Ureter (tissue), 1 donor: ENCODE measurements at regions not wholly inside any gene's neighbourhood (a gene's known extent, or its start where the extent isn't known, plus 50 kb on each side); places are given as distances from the start of the nearest gene placed in this dataset.
"Not testable (repeated sequence)": the region's sequence is repeated elsewhere in the genome, so short reads cannot be mapped to it uniquely, and the experiment has no call there.

ENCODE experiments used
- DNase-seq: peaks from one replicate; pipeline ENCODE4 v3.0.0-alpha.2; 2020; ENCODE audit warnings: low spot score
- donor health status: DM: yes; HTN: yes; CAD: no.

DNA sequence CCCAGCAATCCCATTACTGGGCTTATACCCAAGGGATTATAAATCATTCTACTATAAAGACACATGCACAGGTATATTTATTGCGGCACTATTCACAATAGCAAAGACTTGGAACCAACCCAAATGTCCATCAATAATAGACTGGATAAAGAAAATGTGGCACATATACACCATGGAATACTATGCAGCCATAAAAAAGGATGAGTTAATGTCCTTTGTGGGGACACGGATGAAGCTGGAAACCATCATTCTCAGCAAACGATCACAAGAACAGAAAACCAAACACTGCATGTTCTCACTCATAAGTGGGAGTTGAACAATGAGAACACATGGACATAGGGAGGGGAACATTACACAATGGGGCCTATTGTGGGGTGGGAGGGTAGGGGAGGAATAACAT is 224.4 kb upstream of the SERP2 start:
- not testable (repeated sequence) for DNase-seq

DNA sequence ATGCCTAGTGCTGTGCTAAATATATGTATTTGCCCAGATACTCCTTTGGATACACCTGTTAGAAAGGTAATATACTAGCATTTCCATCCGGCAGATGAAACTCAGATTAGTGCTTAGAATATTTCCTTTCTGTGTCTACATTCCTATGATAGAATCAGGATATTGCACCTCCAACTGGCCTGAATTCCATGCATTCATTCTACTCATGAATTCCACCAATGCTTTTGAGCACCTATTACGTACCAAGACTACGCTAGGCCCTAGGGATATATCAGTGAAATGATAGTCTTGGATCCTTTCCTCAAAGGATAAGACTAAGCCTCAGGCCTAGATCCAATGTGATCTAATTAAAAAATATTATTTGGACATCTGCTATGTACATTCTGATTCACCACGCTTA is 223.8 kb upstream of the SERP2 start:
- DNase-seq, result no peak

DNA sequence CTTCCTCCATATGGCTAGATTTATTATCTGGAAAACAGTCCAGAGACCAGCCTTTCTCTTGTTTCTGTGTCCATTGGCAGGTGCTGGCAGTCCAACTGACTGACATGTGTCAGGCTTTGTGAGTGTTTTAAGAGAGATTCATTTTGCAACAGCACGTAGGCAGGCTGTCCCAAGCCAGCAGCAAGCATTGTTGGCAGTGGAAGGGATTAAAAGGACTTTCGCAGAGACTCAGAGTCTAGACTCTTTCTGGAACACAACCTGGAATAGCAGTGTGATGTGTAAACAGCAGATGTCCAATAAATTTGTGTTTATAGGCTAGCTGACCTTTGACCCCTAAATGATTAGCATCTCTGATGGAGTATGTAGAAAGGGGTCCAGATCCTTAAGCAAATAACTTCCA is 222.2 kb upstream of the SERP2 start:
- DNase-seq, result no peak

DNA sequence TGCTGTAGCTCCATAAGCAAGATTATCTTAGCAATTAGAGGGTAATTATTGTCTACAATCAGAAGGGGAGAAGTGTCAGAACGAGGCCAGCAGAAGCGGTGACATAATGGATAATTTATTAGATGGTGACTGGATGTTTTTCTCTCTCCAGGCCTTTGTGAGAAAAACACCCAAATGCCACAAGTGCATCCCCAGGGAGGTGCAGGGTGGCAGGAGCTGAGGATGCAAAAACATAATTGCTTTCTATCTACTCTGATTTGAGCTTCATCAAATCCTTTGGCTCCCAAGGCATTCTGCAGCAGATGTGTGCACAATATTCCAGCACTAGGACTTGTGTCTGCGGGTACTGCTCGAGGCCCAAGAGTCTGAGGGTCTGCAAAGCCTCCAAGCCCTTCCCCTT is 220.1 kb upstream of the SERP2 start:
- no peak for DNase-seq

DNA sequence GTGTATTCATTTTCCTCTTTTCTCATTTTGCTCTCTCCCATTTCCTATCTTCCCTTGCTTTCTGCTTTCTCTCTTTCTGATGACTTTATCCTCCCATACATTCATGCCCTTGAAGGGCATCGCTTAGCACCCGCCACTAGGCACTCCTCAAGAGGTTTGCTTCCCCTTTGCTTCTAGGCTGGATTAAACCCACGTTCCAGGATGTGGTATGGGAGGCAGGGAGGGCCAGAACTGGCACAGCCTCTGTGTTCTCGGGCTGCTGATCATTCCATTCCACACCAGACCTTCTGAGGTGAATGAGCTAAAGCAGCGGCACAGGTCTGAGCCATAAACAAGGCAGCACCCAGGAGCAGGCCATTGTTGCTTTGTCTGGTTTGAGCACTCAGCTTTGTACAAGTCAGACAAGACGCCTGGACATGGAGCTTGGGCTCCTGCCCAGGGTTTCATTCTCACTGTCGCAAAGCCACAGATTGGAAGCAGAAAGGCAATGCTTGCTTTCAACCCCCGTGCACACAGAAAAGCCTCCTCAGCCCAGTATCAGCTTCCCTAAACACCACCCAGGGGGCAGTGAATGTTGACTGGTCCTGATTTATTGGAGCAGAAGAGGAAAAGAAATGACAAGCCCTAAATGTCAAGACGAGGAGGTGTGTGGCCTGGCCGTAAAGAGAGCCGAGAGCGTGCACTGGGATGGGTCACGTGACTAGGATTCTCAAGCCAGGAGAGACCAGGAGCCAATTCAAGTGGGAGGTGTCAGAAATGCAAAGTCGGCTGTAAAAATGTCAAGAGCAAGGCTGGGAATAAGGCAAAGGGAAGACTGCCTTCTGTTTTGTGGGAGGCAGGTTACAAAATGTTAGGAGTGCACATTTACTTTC is 218.0 kb upstream of the SERP2 start:
- DNase-seq, result peak; percentile 73

DNA sequence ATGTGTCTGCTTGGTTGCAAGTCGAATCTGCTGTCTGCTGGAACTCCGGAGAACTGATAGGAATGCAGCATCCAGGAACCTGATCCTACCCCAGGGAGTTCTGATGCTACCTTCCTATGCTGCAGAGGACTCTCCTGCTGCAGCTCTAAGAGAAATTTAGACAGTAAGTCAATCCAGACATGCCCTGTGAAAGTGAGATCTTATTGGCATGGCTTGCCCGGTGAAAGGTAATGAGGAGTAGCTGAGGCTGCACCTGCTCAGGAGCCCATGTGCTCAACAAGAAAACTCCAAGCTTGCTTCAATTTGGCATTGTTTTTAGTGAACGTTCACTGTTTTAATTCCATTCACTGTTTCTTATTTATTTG is 217.3 kb upstream of the SERP2 start:
- no peak for DNase-seq

DNA sequence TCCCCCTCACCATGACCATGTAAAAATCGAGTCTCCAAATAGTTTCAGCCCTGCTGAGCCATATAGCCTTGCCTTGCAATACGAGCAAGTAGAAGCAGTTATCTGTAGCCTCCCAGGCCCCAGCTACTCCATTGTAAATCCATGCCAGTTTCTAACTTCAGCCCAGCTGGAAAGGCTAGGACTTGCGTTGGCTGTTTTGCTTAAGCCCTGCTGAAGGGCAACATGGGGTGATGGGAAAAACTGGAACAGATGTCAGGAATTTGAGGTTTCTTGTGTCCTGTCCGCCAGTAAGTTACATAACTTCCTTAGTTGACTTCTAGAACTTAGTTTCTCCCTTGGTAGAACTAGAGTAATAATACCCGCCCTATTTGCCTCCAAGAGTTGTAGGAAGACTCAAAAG is 216.0 kb upstream of the SERP2 start:
- DNase-seq, result no peak

DNA sequence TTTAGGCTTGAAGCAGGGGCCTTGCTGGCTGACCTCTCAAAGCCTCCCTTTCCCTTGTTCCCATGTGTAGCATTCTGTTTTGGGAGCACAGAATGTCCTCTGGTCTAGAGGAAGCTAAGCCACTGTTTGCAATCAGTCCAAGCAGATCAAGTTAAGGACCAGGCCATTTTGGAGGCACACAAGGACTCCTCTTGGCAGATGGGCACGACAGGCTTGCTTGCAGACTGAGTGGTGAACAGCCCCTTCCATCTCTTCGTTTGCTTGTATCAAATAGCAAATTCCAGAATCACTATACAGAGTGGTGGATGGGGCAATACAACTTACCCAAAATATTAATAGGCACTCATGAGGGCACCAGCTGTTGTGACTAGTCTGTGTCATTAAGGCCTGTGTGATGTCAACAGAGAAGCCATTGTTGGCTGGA is 215.5 kb upstream of the SERP2 start:
- DNase-seq, result no peak

DNA sequence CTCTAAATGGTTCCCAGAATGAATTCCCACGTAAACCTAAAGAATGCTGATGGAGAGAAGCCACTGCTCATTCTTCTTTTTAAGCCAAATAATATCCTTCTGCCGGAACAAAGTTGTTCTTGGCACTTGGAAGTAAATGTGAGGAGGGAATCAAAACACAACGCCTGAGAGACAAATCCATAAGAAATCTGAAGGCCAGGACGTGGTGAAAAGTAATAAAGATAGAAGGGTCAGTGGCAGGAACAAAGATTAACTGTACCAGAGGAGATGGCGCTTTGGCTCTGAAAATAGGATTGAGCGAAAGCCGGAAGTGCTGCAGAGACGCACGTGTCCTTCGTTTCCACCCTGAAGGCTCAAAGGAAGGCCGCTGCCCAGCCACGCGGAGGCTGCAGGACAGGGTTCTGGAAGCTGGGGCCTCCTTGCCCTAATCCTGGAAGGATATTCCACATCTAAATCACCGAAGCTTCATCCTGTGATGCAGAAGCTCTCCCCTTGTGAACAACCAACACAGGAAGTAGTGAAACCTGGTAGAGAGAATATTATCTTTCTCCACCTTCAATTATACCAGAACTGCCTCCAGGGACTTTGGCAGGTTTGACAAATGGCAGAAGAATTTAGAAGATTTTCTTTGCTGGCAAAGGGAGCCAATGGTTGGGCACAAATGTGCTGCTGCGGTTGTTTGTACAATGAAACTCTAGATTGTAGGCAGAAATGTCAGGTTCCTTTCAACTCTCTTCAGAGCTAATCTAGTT is 214.6 kb upstream of the SERP2 start:
- DNase-seq, result peak; percentile 60

DNA sequence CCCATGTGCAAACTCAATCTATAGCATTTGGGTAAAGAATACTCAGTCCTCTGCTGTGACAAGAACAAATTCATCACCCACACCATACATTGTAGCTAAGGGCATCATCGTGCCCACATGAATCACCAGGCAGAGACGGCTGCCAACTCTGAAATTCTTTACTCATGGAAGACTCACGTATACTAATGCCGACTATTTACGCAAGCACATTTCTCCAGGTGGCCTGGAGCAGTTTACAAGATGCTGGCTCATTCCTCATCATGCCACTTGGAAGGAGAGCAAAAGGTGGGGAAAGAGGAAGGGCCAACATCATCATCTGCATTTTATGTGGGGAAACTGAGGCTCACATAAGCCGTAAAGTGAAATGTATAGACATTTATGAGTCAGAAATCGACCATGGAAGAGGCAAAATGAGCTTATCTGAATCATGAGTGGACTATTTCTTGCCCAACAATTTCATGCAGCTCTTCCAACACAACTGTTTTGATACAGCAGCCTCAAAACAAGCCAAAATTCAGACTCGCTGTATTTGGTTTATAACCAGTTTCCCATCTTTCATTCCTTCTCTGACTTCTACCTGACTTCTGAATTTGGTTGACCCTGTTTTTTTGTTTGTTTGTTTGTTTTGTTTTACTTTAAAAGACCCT is 213.9 kb upstream of the SERP2 start:
- no peak for DNase-seq

DNA sequence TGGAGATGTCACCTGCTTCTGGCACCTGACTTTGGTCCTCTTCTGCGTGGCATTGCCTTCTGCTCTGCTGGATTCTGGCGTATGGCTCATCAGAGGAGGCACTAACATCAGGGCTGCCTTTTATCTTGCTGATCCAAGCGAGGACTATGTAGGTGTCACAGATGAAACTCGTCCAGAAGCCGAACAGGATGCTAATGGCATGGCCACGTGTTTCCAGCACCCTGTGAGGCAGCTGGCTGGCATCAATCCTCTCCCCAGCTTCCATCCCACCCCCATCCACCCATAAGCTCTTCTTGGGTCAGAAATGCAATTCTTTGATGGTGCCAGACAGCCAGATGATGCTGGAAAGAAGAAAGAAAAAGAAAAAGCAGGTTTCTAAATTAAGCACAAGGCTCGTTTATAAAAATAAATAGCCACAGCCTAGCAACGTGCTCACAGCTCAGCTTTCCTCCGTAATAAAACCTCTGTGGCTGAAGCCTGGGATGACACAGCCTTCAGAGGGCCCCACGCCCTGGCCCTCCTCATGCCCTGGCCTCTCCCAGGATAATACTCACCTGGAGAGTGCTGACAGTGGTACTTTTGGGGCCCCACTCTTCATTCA is 212.9 kb upstream of the SERP2 start:
- no peak for DNase-seq

DNA sequence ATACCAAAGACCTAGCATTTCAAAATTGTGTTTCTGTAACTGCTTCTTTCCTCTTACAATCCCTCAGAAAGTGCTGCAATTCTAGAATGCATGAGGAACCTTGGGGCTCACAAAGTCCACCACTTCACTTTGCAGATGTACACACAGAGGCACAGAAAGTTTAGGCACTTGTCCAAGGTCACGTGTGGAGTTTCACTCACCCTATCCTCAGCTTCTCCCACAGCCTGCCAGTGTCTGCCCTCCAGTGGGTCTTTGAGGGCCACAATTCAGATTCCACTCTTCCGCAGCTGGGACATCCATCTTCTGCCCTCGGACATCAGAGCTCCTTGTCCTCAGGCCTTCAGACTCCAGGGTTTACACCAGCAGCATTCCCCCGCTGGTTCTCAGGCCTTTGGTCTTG is 210.5 kb upstream of the SERP2 start:
- no peak for DNase-seq

DNA sequence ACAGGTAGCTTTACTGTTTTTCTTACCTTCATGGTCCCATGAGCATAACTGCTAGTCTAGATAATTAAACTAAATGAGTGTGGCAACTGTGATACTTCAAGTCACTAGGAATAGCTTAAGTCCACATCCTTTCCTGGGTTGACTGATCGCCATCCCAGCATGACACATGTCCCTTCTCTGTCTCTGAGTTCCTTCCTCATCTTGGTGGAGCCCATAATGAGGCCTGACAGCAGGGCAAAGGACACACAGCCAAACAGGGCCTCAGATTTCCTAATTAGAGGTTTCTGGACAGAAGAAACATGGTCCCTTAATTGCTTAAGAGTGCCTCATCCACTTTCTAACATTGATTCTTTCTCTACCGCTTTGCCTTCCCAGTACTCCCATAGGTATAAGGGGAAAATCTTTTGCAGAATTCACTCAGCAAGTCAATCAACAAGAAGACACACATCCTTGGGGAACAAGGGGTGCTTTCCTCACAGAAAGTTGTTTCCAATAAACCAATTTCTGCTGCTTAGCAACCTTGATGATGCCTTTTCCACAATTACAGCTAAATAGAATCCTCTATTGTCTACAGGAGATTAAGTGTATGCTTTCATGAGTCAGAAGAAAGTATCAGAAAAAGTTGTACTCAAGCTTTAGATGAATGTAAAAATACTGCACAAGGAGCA is 208.3 kb upstream of the SERP2 start:
- DNase-seq, result no peak

DNA sequence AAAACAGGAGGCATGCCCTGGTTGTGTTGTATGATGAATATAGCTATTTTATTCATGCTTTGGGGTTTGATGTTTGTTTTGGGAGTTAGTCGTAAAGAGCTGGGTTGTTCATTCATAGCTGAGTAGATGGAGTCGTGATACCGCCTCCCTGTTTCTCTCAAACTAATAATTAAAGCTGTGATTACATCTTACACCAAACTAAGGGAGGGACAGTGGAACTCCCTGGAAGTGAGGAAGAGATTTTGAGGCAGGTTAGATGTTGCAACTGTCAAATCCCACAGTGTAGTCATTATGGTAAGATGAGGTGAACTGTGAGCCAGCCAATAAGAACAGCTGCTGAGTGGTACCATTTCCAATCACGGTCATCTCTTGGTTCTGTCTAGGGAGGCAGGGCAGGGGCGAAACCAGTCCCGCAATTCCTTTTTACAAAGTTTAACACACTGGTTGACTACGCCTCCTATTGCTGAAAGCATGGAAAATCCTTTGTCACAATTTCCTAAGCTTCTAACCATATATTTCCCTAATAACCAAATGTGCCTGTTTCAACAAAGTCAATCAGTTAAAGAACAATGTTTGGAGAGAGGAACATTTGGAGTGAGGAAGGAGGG is 207.6 kb upstream of the SERP2 start:
- no peak for DNase-seq

DNA sequence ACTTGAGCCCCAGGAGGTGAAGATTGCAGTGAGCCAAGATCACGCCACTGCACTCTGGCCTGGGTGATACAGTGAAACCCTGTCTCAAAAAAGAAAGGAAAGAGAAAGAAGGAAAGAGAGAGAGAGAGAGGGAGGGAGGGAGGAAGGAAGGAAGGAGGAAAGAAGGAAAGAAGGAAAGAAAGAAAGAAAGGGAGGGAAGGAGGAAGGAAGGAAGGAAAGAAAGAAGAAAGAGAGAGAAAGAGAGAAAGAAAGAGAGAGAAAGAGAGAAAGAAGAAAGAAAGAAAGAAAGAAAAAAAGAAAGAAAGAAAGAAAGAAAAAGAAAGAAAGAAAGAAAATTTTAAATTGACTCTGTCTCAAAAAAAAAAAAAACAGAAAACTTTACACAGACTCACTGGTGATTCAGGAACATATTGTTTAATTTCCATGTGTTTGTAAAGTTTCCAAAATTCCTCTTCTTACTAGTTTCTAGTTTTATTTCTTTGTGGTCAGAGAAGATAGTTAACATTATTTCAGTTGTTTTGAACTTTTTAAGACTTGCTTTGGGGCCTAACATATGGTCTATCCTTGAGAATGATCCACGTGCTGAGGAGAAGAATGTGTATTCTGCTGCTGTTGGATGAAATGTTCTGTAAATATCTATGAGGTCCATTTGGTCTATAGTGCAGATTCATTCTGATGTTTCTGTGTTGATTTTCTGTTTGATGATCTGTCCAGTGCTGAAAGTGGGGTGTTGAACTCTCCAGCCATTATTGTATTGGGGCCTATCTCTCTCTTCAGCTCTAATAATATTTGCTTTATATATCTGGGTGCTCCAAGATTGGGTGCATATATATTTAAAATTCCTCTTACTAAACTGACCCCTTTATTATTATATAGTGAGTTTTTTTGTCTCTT is 204.4 kb upstream of the SERP2 start:
- DNase-seq, result no peak

DNA sequence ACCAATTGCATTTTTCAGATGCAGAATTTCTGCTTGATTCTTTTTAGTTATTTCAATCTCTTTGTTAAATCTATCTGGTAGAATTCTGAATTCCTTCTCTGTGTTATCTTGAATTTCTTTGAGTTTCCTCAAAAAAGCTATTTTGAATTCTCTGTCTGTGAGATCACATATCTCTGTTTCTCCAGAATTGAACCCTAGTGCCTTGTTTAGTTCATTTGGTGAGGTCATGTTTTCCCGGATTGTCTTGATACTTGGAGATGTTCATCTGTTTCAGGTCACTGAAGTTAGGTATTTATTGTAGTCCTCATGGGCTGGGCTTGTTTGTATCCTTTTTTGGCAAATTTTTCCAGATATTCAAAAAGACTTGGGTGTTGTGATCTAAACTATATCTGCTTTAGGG is 202.9 kb upstream of the SERP2 start:
- DNase-seq, result no peak

DNA sequence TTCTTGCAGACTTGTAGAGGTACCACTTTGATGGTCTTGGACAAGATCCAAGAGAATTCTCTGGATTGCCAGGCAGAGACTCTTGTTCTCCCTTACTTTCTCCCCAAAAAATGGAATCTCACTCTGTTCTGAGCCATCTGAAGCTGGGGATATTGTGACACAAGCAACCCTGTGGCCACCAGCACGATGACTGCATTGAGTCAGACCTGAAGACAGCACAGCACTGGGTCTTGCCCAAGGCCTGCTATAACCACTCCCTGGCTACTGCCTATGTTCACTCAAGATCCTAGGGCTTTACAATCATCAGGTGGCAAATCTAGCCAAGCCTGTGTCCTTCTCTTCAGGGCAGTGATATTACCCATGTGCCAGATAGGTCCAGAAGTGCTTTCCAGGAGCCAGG is 202.5 kb upstream of the SERP2 start:
- DNase-seq, result no peak

DNA sequence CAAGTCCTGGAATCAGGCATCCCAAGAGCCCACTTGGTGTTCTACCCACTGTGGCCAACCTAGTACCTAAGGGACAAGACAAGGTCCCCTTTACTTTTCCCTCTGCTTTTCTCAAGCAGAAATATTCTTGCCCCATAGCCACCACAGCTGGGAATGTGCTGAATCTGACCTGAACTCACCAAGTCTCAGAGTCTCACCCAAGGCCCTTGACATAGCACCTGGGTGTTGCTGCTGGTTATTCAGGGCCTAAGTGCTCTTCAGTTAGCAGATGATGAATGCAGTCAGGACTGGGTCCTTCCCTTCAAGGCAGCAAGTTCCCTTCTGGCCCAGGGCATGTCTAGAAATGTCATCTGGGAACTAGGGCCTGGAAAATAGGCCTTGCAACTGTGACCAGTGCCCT is 201.8 kb upstream of the SERP2 start:
- no peak for DNase-seq

DNA sequence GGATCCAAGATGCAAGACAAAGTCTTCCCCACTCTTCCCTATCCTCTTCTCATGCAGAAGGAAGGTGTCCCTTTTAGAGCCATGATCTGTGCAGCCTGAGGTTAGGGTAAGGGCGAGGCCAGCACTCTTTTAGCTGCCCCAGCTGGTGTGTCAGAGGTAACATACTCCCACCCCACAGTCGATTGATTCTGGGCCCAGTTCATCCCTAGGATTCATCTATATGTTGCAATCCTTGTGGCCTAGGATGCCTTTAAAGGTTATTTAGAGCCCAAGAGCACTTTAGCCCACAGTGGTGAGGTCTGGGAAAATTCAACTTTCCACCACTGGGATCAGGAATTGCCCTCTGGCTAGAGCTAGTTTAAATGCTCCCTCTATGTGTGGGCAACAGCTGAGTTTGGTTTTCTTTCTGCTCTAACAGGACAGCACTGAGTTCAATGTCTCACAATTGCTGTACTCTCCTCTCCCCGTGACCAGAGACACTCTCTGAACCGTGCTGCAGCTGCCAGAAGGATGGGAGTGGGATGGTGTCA is 201.3 kb upstream of the SERP2 start:
- no peak for DNase-seq

DNA sequence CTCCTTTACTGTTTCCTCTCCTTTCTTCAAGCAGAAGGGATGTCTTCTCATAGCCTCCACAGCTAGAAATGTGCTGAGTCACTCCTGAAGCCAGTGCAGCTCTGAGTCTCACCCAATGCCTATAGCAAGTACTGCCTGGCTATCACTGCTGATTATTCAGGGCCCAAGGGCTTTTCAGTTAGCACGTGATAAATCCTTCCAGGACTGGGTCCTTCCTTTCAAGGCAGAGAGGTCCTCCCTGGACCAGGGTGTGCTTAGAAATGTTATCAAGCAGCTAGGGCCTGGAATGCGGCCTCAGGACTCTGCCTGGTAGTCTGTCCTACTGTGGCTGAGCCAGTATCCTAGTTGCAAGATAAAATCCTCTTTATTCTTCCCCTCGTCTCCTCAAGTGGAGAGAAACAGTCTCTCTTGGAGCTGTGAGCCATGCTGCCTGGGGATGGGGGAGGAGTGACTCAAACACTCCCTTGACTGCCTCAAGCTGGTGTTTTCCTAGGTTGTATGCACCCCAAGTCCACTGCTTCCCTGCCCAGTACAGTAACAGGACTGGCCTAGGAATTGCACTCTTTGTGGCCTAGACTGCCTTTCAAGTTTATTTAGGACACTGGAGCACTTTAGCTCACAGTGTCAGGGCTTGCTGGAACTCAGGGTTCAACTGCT is 198.7 kb upstream of the SERP2 start:
- DNase-seq, result no peak
